Vagina (tissue), 2 donors: ENCODE measurements at regions not wholly inside any gene's neighbourhood (a gene's known extent, or its start where the extent isn't known, plus 50 kb on each side); places are given as distances from the start of the nearest gene placed in this dataset.

ENCODE experiments used
- CTCF ChIP-seq, 3 experiments: fragments of 450-650 bp in 2 of 3; fragments of 200-600 bp in 1 of 3; sonication (generic) in 1 of 3; IDR thresholded peaks; one replicate each; pipeline ENCODE4 v1.5.1; 2017 to 2019; ENCODE audit warnings: antibody characterized with exemption in 3 of 3, mild to moderate bottlenecking in 2 of 3, moderate library complexity in 2 of 3
- POLR2A ChIP-seq, 2 donors: fragments of 450-650 bp; IDR thresholded peaks; one replicate each; pipeline ENCODE4 v1.6.1; 2017; ENCODE audit warnings: antibody characterized with exemption in 2 of 2, mild to moderate bottlenecking in 2 of 2, moderate library complexity in 2 of 2
- POLR2AphosphoS5 ChIP-seq, 2 donors: sonication (generic); formaldehyde crosslinking; IDR thresholded peaks; one replicate each; pipeline ENCODE4 v1.9.0; 2017; ENCODE audit warnings: antibody characterized with exemption in 2 of 2, mild to moderate bottlenecking in 2 of 2, low read depth in 1 of 2; ENCODE audit not compliant: insufficient read depth in 1 of 2

- TF ChIP-seq POLR2A (IDR thresholded peaks at IDR 0.05), result no peak
- no peak for TF ChIP-seq CTCF (IDR thresholded peaks at IDR 0.05)
- no peak for TF ChIP-seq POLR2AphosphoS5 (IDR thresholded peaks at IDR 0.05; ENCODE audit: insufficient read depth in 1 of 2, low read depth in 1 of 2)
Observed at GRCh38 chr13:26878438-26878837, 117.9 kb upstream of the GPR12 start.
